ENCODE measurements at regions not wholly inside any gene's neighbourhood (a gene's known extent, or its start where the extent isn't known, plus 50 kb on each side); places are given as distances from the start of the nearest gene placed in this dataset.

DNA sequence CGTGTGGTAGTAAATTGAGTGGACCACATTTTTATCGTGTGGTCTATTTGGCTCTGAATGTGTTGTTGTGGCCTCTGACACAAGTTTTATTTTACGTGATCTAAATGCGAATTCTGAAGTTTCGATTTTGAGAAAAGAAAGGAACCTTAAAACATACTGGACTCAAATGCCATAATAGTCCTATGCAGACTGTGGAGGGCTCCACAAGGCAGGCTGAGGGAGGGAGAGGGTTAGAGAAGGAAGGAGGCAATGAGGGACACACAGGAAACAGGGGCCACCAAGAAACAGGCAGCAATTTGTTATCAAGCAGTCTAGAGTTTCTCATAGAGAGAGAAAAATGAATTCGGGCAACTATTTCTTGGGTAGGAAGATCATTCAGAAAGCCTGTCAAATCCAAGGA, 110.4 kb upstream of the SEMA6A start:
- H3K27me3 ChIP-seq (ENCODE audit: low read depth): no peaks in the 10 kb centered on the region
- DNase-seq: no peak
- intact Hi-C loops (cut with micrococcal nuclease): no loop called here
- H3K27ac ChIP-seq (replicated peaks): no peak overlapping the region
- H3K4me1 ChIP-seq: no peaks in the 10 kb centered on the region
- no peak overlapping the region for H3K4me3 ChIP-seq
- TF ChIP-seq CTCF (IDR thresholded peaks at IDR 0.05; ENCODE audit: borderline replicate concordance): no peak
- no peaks in the 10 kb centered on the region for H3K9me3 ChIP-seq (replicated peaks)
- no peaks in the 10 kb centered on the region for H3K36me3 ChIP-seq

DNA sequence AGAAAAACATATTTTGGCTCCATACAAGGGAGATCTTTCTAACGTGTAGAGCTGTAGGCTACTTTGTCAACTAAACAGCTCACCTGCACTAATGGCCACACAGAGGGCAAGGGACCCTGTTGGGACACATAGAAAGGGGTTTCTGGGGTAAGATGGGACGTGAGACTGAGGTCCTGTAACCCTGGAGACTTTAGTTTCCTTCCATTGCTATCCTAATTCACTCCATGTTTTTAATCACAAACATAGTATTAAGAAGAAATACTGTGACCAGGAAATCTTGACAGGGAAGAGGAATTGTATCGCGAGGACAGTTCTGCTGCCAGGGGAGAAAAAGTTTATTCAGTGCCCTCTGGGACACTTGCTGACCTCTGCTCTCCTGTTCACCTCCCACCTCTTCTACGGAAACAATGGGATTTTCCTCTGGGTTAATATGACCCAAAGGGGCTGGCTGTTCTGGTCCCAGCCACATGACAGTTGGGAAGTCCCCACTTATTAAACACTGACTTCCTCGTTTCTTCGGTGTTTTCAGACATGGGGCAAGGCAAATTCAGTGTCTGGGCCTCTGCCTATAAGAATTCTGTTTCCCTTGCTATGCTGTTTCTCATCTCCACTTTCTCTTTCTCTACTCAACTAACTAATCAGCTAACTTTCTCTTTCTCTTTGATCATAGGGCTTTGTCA, 106.9 kb upstream of the SEMA6A start:
- Histone ChIP-seq H3K27me3 (ENCODE audit: low read depth) (no peaks in the 10 kb centered on the region), H3K9me3 (replicated peaks) (no peaks in the 10 kb centered on the region), H3K36me3 (no peaks in the 10 kb centered on the region), H3K4me1 (no peaks in the 10 kb centered on the region), H3K27ac (replicated peaks) (no peak overlapping the region), H3K4me3 (no peak overlapping the region)
- intact Hi-C loops (cut with micrococcal nuclease): no loop called here
- no peak for DNase-seq
- TF ChIP-seq CTCF (IDR thresholded peaks at IDR 0.05; ENCODE audit: borderline replicate concordance): no peak

- no peaks in the 10 kb centered on the region for H3K9me3 ChIP-seq (replicated peaks)
- peaks cover 1% of the 10 kb centered on the region for H3K4me1 ChIP-seq
- H3K27ac ChIP-seq (replicated peaks): no peak overlapping the region
- no peak for DNase-seq
- no peak for TF ChIP-seq CTCF (IDR thresholded peaks at IDR 0.05; ENCODE audit: borderline replicate concordance)
- intact Hi-C loops (cut with micrococcal nuclease): no loop called here
- no peak overlapping the region for H3K4me3 ChIP-seq
- H3K27me3 ChIP-seq (ENCODE audit: low read depth): no peaks in the 10 kb centered on the region
- H3K36me3 ChIP-seq: no peaks in the 10 kb centered on the region
Measured at GRCh38 chr5:116675626-116675910, 100.9 kb upstream of the SEMA6A start.

GRCh38 chr5:116674881-116675625, 100.4 kb upstream of the SEMA6A start:
- no peak overlapping the region for H3K4me3 ChIP-seq
- H3K27ac ChIP-seq (replicated peaks): no peak overlapping the region
- no peaks in the 10 kb centered on the region for H3K36me3 ChIP-seq
- no peak for DNase-seq
- H3K27me3 ChIP-seq (ENCODE audit: low read depth): no peaks in the 10 kb centered on the region
- no peak for TF ChIP-seq CTCF (IDR thresholded peaks at IDR 0.05; ENCODE audit: borderline replicate concordance)
- intact Hi-C loops (cut with micrococcal nuclease): no loop called here
- peaks cover 6% of the 10 kb centered on the region for H3K4me1 ChIP-seq
- no peaks in the 10 kb centered on the region for H3K9me3 ChIP-seq (replicated peaks)

DNA sequence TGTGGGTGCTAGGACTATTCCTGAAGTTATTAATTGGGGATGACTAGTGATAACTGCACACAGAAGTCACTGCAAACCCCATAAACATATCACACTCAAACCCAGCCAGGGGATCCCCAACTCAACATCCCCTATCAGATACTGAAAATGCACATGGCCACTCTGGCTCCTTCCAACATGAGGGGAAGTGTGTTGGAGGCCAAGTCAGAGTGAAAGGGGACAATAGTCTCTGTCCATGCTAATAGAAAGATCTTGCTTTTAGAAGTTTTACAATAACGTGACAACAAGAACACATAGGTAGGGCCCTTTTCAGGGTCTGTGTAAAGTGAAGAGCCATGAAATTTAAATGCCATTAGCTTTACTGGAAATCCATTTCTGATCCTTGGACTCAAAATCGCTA, 98.8 kb upstream of the SEMA6A start:
- Histone ChIP-seq H3K27ac (replicated peaks) (no peak overlapping the region), H3K36me3 (no peaks in the 10 kb centered on the region), H3K9me3 (replicated peaks) (no peaks in the 10 kb centered on the region), H3K4me3 (no peak overlapping the region), H3K4me1 (peaks cover 14% of the 10 kb centered on the region), H3K27me3 (ENCODE audit: low read depth) (no peaks in the 10 kb centered on the region)
- DNase-seq: no peak
- no peak for TF ChIP-seq CTCF (IDR thresholded peaks at IDR 0.05; ENCODE audit: borderline replicate concordance)
- intact Hi-C loops (cut with micrococcal nuclease): no loop called here

All from left ventricle myocardium inferior (tissue), 1 donor.